ENCODE measurements at regions not wholly inside any gene's neighbourhood (a gene's known extent, or its start where the extent isn't known, plus 50 kb on each side); places are given as distances from the start of the nearest gene placed in this dataset.

- no peak overlapping the region for H3K4me3 ChIP-seq (replicated peaks; ENCODE audit: low read depth, low read length)
- TF ChIP-seq CTCF (IDR thresholded peaks at IDR 0.05; ENCODE audit: low read depth, low read length, missing control alignments) = no peak
- DNase-seq (ENCODE audit: extremely low read depth, low read depth) = peak; percentile 14
These were observed 52.7 kb upstream of the ZCCHC13 start for GRCh38 chrX:74251006-74251930.

GRCh38 chrX:74250574-74250973, 53.4 kb upstream of the ZCCHC13 start:
- no peak for TF ChIP-seq CTCF (IDR thresholded peaks at IDR 0.05; ENCODE audit: low read depth, low read length, missing control alignments)
- no peak overlapping the region for H3K4me3 ChIP-seq (replicated peaks; ENCODE audit: low read depth, low read length)
- no peak for DNase-seq (ENCODE audit: extremely low read depth, low read depth)

DNA sequence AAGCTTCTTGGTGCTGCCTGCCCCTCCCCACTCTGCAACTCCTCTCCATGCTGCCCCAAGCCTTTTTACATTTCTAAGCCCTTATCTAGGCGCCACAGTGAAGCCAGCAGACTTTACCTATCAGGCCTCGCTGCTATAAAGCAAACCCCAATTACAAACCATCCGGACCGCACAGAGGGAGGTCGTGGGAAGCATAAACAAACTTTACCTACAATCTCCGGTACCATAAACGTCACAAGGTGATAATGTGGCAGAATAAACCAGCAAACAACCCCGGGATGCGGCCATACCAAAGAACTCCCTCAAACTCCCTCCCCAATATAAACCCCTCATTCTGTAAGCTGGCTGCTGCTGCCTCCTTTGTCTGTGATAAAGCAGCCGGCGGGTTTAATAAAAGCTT, 54.0 kb upstream of the ZCCHC13 start:
- DNase-seq (ENCODE audit: extremely low read depth, low read depth) = no peak
- no peak for TF ChIP-seq CTCF (IDR thresholded peaks at IDR 0.05; ENCODE audit: low read depth, low read length, missing control alignments)
- no peak overlapping the region for H3K4me3 ChIP-seq (replicated peaks; ENCODE audit: low read depth, low read length)

DNA sequence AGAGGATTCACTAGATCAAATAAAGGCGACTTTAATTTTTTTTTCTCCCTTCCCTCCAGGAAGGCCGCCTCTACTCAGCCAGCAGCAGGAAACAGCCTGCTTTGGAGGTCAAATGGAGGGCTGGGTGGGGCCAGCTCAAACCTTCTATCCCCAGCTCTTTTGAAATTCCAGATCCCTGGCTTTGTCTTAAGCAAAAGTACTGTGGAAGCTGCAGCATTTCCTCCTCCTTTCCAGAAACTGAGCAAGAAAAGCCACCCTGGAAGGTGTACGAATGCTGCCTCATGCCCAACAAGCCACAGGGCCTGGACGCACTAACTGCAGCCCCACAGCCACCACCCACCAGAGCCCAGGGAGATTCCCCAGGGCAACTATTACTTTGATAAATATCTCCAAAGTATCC, 55.1 kb upstream of the ZCCHC13 start:
- no peak for TF ChIP-seq CTCF (IDR thresholded peaks at IDR 0.05; ENCODE audit: low read depth, low read length, missing control alignments)
- H3K4me3 ChIP-seq (replicated peaks; ENCODE audit: low read depth, low read length) = no peak overlapping the region
- DNase-seq (ENCODE audit: extremely low read depth, low read depth) = no peak

GRCh38 chrX:74246524-74246923, 57.5 kb upstream of the ZCCHC13 start:
- no peak for DNase-seq (ENCODE audit: extremely low read depth, low read depth)
- no peak overlapping the region for H3K4me3 ChIP-seq (replicated peaks; ENCODE audit: low read depth, low read length)
- TF ChIP-seq CTCF (IDR thresholded peaks at IDR 0.05; ENCODE audit: low read depth, low read length, missing control alignments) = no peak

DNA sequence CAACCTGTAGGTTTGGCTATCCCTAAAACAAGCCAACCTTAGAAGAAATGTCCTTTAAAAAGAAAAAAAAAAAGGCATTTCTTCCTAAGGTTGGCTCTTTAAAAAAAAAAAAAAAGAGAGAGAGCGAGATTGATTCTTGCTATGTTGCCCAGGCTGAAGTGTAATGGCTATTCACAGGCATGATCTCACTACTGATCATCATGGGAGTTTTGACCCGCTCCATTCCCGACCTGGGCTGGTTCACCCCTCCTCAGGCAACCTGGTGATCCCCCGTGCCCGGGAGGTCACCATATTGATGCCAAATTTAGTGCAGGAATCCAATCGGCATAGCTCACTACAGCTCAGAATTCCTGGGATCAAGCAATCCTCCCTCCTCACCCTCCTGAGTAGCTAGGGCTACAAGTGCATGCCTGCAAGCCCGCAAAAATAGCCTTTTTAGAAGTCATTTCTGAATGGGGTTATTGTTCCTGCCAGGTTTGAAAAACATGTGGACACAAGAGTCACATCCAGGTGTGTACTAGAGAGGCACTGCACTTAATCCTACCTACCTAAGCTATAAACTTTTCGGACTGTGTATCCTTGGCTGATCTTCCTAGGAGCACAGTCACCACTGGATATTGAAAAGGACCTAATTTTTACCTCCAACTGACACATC, 61.4 kb upstream of the ZCCHC13 start:
- no peak overlapping the region for H3K4me3 ChIP-seq (replicated peaks; ENCODE audit: low read depth, low read length)
- no peak for TF ChIP-seq CTCF (IDR thresholded peaks at IDR 0.05; ENCODE audit: low read depth, low read length, missing control alignments)
- no peak for DNase-seq (ENCODE audit: extremely low read depth, low read depth)
